Astrocyte of the spinal cord (primary cell): ENCODE measurements at regions not wholly inside any gene's neighbourhood (a gene's known extent, or its start where the extent isn't known, plus 50 kb on each side); places are given as distances from the start of the nearest gene placed in this dataset.

ENCODE experiments used
- DNase-seq: peaks from one replicate; pipeline ENCODE4 v3.0.0; 2011; ENCODE audit warnings: low read depth, low spot score
- H3K4me3 ChIP-seq: 2 replicates; pipeline ENCODE4 v1.5.1; 2011; ENCODE audit warnings: low read depth, mild to moderate bottlenecking, low read length, moderate library complexity
- CTCF ChIP-seq: IDR thresholded peaks from 2 replicates; pipeline ENCODE4 v1.5.1; 2012; ENCODE audit warnings: low read depth, mild to moderate bottlenecking, low read length, inconsistent platforms
- in situ Hi-C: cut with HindIII; loops from 2 replicates; pipeline ENCODE4 v1.10.0; 2017; ENCODE audit warnings: low sequenced_read_pairs

GRCh38 chr9:85404911-85405565, 336.7 kb downstream of the AGTPBP1 start:
- H3K4me3 ChIP-seq = no peak overlapping the region
- no peak for TF ChIP-seq CTCF
- DNase-seq = peak; percentile 26
- in situ Hi-C loops = no loop called here

- no peak overlapping the region for H3K4me3 ChIP-seq
- TF ChIP-seq CTCF = no peak
- in situ Hi-C loops = no loop called here
- no peak for DNase-seq
Measured at GRCh38 chr9:85402551-85402950, 339.2 kb downstream of the AGTPBP1 start.

GRCh38 chr9:85401998-85402397, 339.8 kb downstream of the AGTPBP1 start:
- no peak for TF ChIP-seq CTCF
- DNase-seq = peak; percentile 43
- in situ Hi-C loops = no loop called here
- no peak overlapping the region for H3K4me3 ChIP-seq

GRCh38 chr9:85397005-85397404, 344.7 kb downstream of the AGTPBP1 start:
- DNase-seq = no peak
- TF ChIP-seq CTCF = no peak
- in situ Hi-C loops = no loop called here
- H3K4me3 ChIP-seq = no peak overlapping the region

GRCh38 chr9:85392260-85392659, 349.5 kb downstream of the AGTPBP1 start:
- no peak for TF ChIP-seq CTCF
- H3K4me3 ChIP-seq = no peak overlapping the region
- in situ Hi-C loops = no loop called here
- peak; percentile 41 for DNase-seq

GRCh38 chr9:85377731-85378289, 363.9 kb downstream of the AGTPBP1 start:
- DNase-seq = peak; percentile 56
- TF ChIP-seq CTCF = no peak
- no peak overlapping the region for H3K4me3 ChIP-seq
- in situ Hi-C loops = no loop called here
